Gastrocnemius medialis (tissue), 4 donors: ENCODE measurements at regions not wholly inside any gene's neighbourhood (a gene's known extent, or its start where the extent isn't known, plus 50 kb on each side); places are given as distances from the start of the nearest gene placed in this dataset.

Experiments used
- CTCF ChIP-seq, 5 experiments: fragments of 450-650 bp in 3 of 5; fragments of 200-600 bp in 2 of 5; sonication (generic) in 2 of 5; IDR thresholded peaks in 4 of 5; conservative IDR thresholded peaks in 1 of 5; 1 replicate in 4 of 5; 2 replicates in 1 of 5; pipeline ENCODE4 v1.5.1; 2016 to 2019; ENCODE audit warnings: antibody characterized with exemption in 5 of 5, mild to moderate bottlenecking in 3 of 5, moderate library complexity in 3 of 5
- POLR2A ChIP-seq, 2 donors: fragments of 450-650 bp; IDR thresholded peaks; one replicate each; pipeline ENCODE4 v1.6.1; 2017; ENCODE audit warnings: antibody characterized with exemption in 2 of 2, mild to moderate bottlenecking in 2 of 2, moderate library complexity in 2 of 2

GRCh38 chr3:144424606-144425005, 453.0 kb downstream of the DIPK2A start:
- TF ChIP-seq CTCF (IDR thresholded peaks at IDR 0.05 in 4 of 5, conservative IDR thresholded peaks at IDR 0.05 in 1 of 5): no peak
- TF ChIP-seq POLR2A (IDR thresholded peaks at IDR 0.05): no peak
